ENCODE measurements at regions not wholly inside any gene's neighbourhood (a gene's known extent, or its start where the extent isn't known, plus 50 kb on each side); places are given as distances from the start of the nearest gene placed in this dataset.

GRCh38 chr12:125467363-125467762 lies 402.1 kb downstream of the AACS start:
- Histone ChIP-seq H3K9me3 (ENCODE audit: insufficient read depth in 2 of 2, low read depth in 1 of 2, low read length in 1 of 2) (no peaks in the 10 kb centered on the region), H2AK5ac (ENCODE audit: low read depth, low read length) (no peak overlapping the region), H3K14ac (ENCODE audit: insufficient read length) (no peak overlapping the region), H3K4me2 (ENCODE audit: insufficient read depth in 1 of 2, low read depth in 2 of 2, low read length in 2 of 2) (no peak overlapping the region), H3K27ac (ENCODE audit: low read depth, low read length) (no peak overlapping the region), H3K9ac (replicated peaks in 1 of 4; ENCODE audit: extremely low read depth in 1 of 4, low read depth in 3 of 4, low read length in 3 of 4) (no peak overlapping the region), H3K79me1 (ENCODE audit: low read depth, low read length) (peaks cover 3% of the 10 kb centered on the region; the same call in 1 of the 2 replicates), H2BK15ac (ENCODE audit: low read length) (no peak overlapping the region), H2BK5ac (ENCODE audit: low read depth, low read length) (no peak overlapping the region), H2AFZ (ENCODE audit: low read length) (no peak overlapping the region), H3K18ac (ENCODE audit: extremely low read depth, low read length) (no peak overlapping the region), H3K36me3 (ENCODE audit: control insufficient read depth in 2 of 4, insufficient read depth in 4 of 4, low read length in 3 of 4) (no peaks in the 10 kb centered on the region), H3K27me3 (replicated peaks in 1 of 4; ENCODE audit: control insufficient read depth in 3 of 4, extremely low read depth in 1 of 4, insufficient read depth in 3 of 4, low read length in 3 of 4) (no peaks in the 10 kb centered on the region), H3K4me3 (ENCODE audit: extremely low read depth in 1 of 4, insufficient read depth in 2 of 4, low read depth in 3 of 4, low read length in 4 of 4) (no peak overlapping the region), H4K91ac (replicated peaks; ENCODE audit: insufficient read length, low read length) (no peak overlapping the region), H3K4ac (replicated peaks; ENCODE audit: insufficient read length, low read depth, low read length) (no peak overlapping the region), H3K56ac (replicated peaks; ENCODE audit: insufficient read length, low read depth, low read length) (no peak overlapping the region), H4K20me1 (replicated peaks in 1 of 2; ENCODE audit: control insufficient read depth in 1 of 2, insufficient read depth in 2 of 2, low read length in 2 of 2) (peaks cover 0 to 1% of the 10 kb centered on the region in 2 experiments), H4K8ac (ENCODE audit: extremely low read depth, insufficient read depth, low read length) (no peak overlapping the region), H3K4me1 (replicated peaks in 1 of 4; ENCODE audit: control insufficient read depth in 3 of 4, insufficient read depth in 4 of 4, low read length in 3 of 4) (no peaks in the 10 kb centered on the region), H2BK20ac (ENCODE audit: low read length) (no peak overlapping the region), H3K79me2 (ENCODE audit: control insufficient read depth in 1 of 2, insufficient read depth in 2 of 2, low read length in 2 of 2) (peaks cover 0 to 21% of the 10 kb centered on the region in 2 experiments; a peak in 1 of 4 replicates), H3K23ac (ENCODE audit: insufficient read length) (no peak overlapping the region), H4K5ac (ENCODE audit: insufficient read length, low read depth, low read length) (no peak overlapping the region), H3K23me2 (ENCODE audit: low read depth, low read length) (no peaks in the 10 kb centered on the region), H2BK120ac (replicated peaks; ENCODE audit: low read depth, low read length) (no peak overlapping the region), H2BK12ac (ENCODE audit: low read depth, low read length) (no peak overlapping the region)
- DNase-seq (ENCODE audit: low read depth in 1 of 2, low spot score in 2 of 2) (no peak), FAIRE-seq (no peak)
- ChIA-PET CTCF (ENCODE audit: partially characterized antibody) (no interaction called here), POLR2A (ENCODE audit: partially characterized antibody) (no interaction called here)
- WGBS, 2 experiments (ENCODE audit: extremely low coverage in 1 of 2, insufficient coverage in 1 of 2, insufficient read length in 1 of 2, insufficient replicate concordance in 2 of 2, low coverage in 1 of 2, low lambda C conversion rate in 2 of 2, missing lambda C conversion rate in 1 of 2), result 94 to 100% methylated on average over 1 of the region's 1 CpG
- TF ChIP-seq SP2 (IDR thresholded peaks at IDR 0.05; ENCODE audit: low read length) (no peak), CHD2 (IDR thresholded peaks at IDR 0.05; ENCODE audit: low read length) (no peak), RNF2 (IDR thresholded peaks at IDR 0.05; ENCODE audit: borderline replicate concordance, low read depth, low read length, missing control alignments, poor library complexity, severe bottlenecking) (no peak), PHF8 (conservative IDR thresholded peaks at IDR 0.05; ENCODE audit: low read depth, low read length) (no peak), TEAD4 (IDR thresholded peaks at IDR 0.05; ENCODE audit: low read depth, low read length) (no peak), RAD21 (IDR thresholded peaks at IDR 0.05 in 1 of 2, conservative IDR thresholded peaks at IDR 0.05 in 1 of 2; ENCODE audit: low read depth in 2 of 2, low read length in 2 of 2) (no peak), CEBPB (IDR thresholded peaks at IDR 0.05; ENCODE audit: low read depth, low read length) (no peak)
